GM21723 (cell line): ENCODE measurements at regions not wholly inside any gene's neighbourhood (a gene's known extent, or its start where the extent isn't known, plus 50 kb on each side); places are given as distances from the start of the nearest gene placed in this dataset.

Experiments
- ATAC-seq: cut with Tn5 transposase; IDR thresholded peaks from one replicate; pipeline ENCODE4 v1.9.1; 2021; ENCODE audit warnings: mild to moderate bottlenecking, moderate library complexity; ENCODE audit not compliant: unreplicated experiment

GRCh38 chr9:78781681-78782080, 484.8 kb downstream of the PSAT1 start:
- no peak for ATAC-seq

- no peak for ATAC-seq
These were observed 485.3 kb downstream of the PSAT1 start for GRCh38 chr9:78782234-78782633.

- no peak for ATAC-seq
These were observed 485.9 kb downstream of the PSAT1 start for GRCh38 chr9:78782858-78783257.

GRCh38 chr9:78783743-78784142, 486.8 kb downstream of the PSAT1 start:
- peak; percentile 56 for ATAC-seq

GRCh38 chr9:78786794-78787193, 489.9 kb downstream of the PSAT1 start:
- ATAC-seq, result no peak

GRCh38 chr9:78788101-78788500, 491.2 kb downstream of the PSAT1 start:
- ATAC-seq, result no peak

GRCh38 chr9:78791779-78792178, 494.9 kb downstream of the PSAT1 start:
- ATAC-seq, result no peak

GRCh38 chr9:78792745-78793144, 495.8 kb downstream of the PSAT1 start:
- ATAC-seq, result no peak

- no peak for ATAC-seq
These were observed 508.8 kb downstream of the PSAT1 start for GRCh38 chr9:78805771-78806170.

GRCh38 chr9:78806492-78807160, 509.7 kb downstream of the PSAT1 start:
- no peak for ATAC-seq

GRCh38 chr9:78807286-78807685, 510.4 kb downstream of the PSAT1 start:
- ATAC-seq, result no peak

- ATAC-seq, result no peak
These were observed 511.1 kb downstream of the PSAT1 start for GRCh38 chr9:78808048-78808447.

GRCh38 chr9:78811622-78812276, 514.8 kb downstream of the PSAT1 start:
- ATAC-seq, result no peak

- no peak for ATAC-seq
These were observed 515.7 kb downstream of the PSAT1 start for GRCh38 chr9:78812665-78813064.

GRCh38 chr9:78813602-78814180, 516.8 kb downstream of the PSAT1 start:
- ATAC-seq, result no peak

- peak; percentile 92 for ATAC-seq
These were observed 524.3 kb downstream of the PSAT1 start for GRCh38 chr9:78821126-78821822.

- no peak for ATAC-seq
These were observed 529.6 kb downstream of the PSAT1 start for GRCh38 chr9:78826527-78826926.

GRCh38 chr9:78828521-78828920, 531.6 kb downstream of the PSAT1 start:
- no peak for ATAC-seq

- ATAC-seq, result no peak
These were observed 533.4 kb downstream of the PSAT1 start for GRCh38 chr9:78830301-78830700.

GRCh38 chr9:78831726-78832125, 534.8 kb downstream of the PSAT1 start:
- no peak for ATAC-seq

GRCh38 chr9:78835928-78836450, 539.1 kb downstream of the PSAT1 start:
- ATAC-seq, result no peak
